ENCODE measurements at regions not wholly inside any gene's neighbourhood (a gene's known extent, or its start where the extent isn't known, plus 50 kb on each side); places are given as distances from the start of the nearest gene placed in this dataset.
"Not testable (repeated sequence)": the region's sequence is repeated elsewhere in the genome, so short reads cannot be mapped to it uniquely, and the experiment has no call there.

GRCh38 chr6:93858213-93858612, 438.9 kb upstream of the EPHA7 start:
- POLR2A ChIA-PET = no interaction called here
- no peak for DNase-seq
- no peaks in the 10 kb centered on the region for H3K27me3 Mint-ChIP-seq (ENCODE audit: low read depth)
- no peak overlapping the region for H3K4me3 Mint-ChIP-seq
- H3K9me3 Mint-ChIP-seq (ENCODE audit: insufficient read depth) = peaks cover 9% of the 10 kb centered on the region
- no peaks in the 10 kb centered on the region for H3K36me3 Mint-ChIP-seq (ENCODE audit: low read depth)
- no peak for ATAC-seq
- H3K4me1 Mint-ChIP-seq (ENCODE audit: low read depth) = no peaks in the 10 kb centered on the region
- CTCF ChIA-PET = no interaction called here
- H3K27ac Mint-ChIP-seq = no peak overlapping the region

DNA sequence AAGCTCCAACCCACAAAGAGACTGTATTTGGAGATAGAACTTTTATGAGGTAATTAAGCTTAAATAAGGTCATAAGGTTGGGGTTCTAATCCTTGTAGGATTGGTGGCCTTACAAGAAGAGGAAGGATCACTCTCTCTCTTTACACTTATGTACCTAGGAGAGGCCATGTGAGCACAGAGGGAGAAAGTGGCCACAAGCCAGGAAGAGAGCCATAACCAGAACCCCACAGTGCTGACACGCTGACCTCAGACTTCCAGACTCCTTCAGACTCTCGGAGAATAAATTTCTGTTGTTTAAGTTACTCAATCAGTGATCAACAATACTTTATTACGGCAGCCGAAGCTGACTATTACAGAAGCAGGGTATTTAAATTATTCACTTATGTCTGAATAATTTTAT, 430.5 kb upstream of the EPHA7 start:
- ATAC-seq (no peak), DNase-seq (no peak)
- ChIA-PET CTCF (no interaction called here), POLR2A (no interaction called here)
- H3K27me3 Mint-ChIP-seq (ENCODE audit: low read depth) = no peaks in the 10 kb centered on the region
- no peak overlapping the region for H3K4me3 Mint-ChIP-seq
- no peak overlapping the region for H3K27ac Mint-ChIP-seq
- H3K36me3 Mint-ChIP-seq (ENCODE audit: low read depth) = no peaks in the 10 kb centered on the region
- no peaks in the 10 kb centered on the region for H3K4me1 Mint-ChIP-seq (ENCODE audit: low read depth)
- H3K9me3 Mint-ChIP-seq (ENCODE audit: insufficient read depth) = no peaks in the 10 kb centered on the region

- H3K4me1 Mint-ChIP-seq (ENCODE audit: low read depth) = no peaks in the 10 kb centered on the region
- H3K36me3 Mint-ChIP-seq (ENCODE audit: low read depth) = no peaks in the 10 kb centered on the region
- ChIA-PET POLR2A (no interaction called here), CTCF (no interaction called here)
- ATAC-seq (no peak), DNase-seq (no peak)
- no peaks in the 10 kb centered on the region for H3K9me3 Mint-ChIP-seq (ENCODE audit: insufficient read depth)
- H3K27ac Mint-ChIP-seq = no peak overlapping the region
- no peak overlapping the region for H3K4me3 Mint-ChIP-seq
- no peaks in the 10 kb centered on the region for H3K27me3 Mint-ChIP-seq (ENCODE audit: low read depth)
Observed at GRCh38 chr6:93848031-93848742, 428.8 kb upstream of the EPHA7 start.

DNA sequence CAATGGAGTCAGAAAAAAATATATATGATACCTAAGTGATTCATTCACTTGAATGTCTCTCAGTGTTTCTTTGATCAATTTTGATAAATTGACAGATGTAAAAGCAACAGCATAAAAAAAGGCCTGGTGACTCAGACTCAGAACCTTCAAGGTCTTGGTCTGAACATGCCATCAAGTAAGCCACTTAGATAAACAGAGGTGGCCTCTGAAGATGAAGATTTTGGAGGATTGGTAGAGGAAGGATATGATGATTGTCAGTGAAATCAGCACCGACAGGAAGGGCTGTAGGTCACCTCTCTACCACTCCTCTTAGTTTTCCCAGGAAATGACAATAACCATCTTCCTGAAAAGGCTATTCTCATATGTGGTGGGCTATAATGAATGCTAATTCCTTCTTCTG, 422.8 kb upstream of the EPHA7 start:
- Mint-ChIP-seq H3K27me3 (ENCODE audit: low read depth) (no peaks in the 10 kb centered on the region), H3K4me3 (no peak overlapping the region), H3K27ac (no peak overlapping the region), H3K4me1 (ENCODE audit: low read depth) (no peaks in the 10 kb centered on the region), H3K36me3 (ENCODE audit: low read depth) (no peaks in the 10 kb centered on the region), H3K9me3 (ENCODE audit: insufficient read depth) (no peaks in the 10 kb centered on the region)
- CTCF ChIA-PET = no interaction called here
- POLR2A ChIA-PET = no interaction called here
- ATAC-seq = no peak
- DNase-seq = no peak

DNA sequence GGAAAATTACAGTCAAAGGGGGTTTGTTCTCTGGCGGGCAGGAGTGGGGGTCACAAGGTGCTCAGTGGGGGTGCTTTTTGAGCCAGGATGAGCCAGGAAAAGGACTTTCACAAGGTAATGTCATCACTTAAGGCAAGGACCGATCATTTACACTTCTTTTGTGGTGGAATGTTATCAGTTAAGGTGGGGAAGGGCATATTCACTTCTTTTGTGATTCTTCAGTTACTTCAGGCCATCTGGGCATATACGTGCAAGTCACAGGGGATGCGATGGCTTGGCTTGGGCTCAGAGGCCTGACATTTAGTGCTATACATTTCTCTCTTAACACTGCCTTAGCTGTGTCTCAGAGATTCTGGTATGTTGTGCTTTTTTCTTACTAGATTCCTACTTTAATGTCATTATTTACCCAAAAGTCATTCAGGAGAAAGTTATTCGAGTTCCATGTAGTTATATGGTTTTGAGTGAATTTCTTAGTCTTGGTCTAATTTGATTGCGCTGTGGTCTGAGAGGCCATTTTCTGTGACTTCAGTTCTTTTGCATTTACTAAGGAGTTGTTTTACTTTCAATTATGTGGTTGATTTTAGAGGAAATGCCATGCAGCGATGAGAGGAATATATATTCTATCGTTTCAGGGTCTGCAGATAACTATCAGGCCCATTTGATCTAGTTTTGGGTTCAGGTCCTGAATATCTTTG, 416.2 kb upstream of the EPHA7 start:
- not testable (repeated sequence) for H3K27ac Mint-ChIP-seq; H3K27me3 Mint-ChIP-seq (ENCODE audit: low read depth)

GRCh38 chr6:93835026-93835425, 415.7 kb upstream of the EPHA7 start:
- H3K4me1 Mint-ChIP-seq (ENCODE audit: low read depth); H3K4me3 Mint-ChIP-seq; CTCF ChIA-PET; DNase-seq; H3K27ac Mint-ChIP-seq; H3K36me3 Mint-ChIP-seq (ENCODE audit: low read depth); ATAC-seq; H3K27me3 Mint-ChIP-seq (ENCODE audit: low read depth); POLR2A ChIA-PET: not testable (repeated sequence)
- peaks cover 11% of the 10 kb centered on the region for H3K9me3 Mint-ChIP-seq (ENCODE audit: insufficient read depth)

More for the DNA sequence above, 416.2 kb upstream of the EPHA7 start:
- peaks cover 11% of the 10 kb centered on the region for H3K9me3 Mint-ChIP-seq (ENCODE audit: insufficient read depth)
- CTCF ChIA-PET; H3K36me3 Mint-ChIP-seq (ENCODE audit: low read depth); POLR2A ChIA-PET; ATAC-seq; DNase-seq; H3K4me3 Mint-ChIP-seq; H3K4me1 Mint-ChIP-seq (ENCODE audit: low read depth): not testable (repeated sequence)

GRCh38 chr6:93833326-93833725, 414.0 kb upstream of the EPHA7 start:
- H3K36me3 Mint-ChIP-seq (ENCODE audit: low read depth); H3K27me3 Mint-ChIP-seq (ENCODE audit: low read depth); POLR2A ChIA-PET; ATAC-seq; DNase-seq; H3K27ac Mint-ChIP-seq; CTCF ChIA-PET; H3K4me3 Mint-ChIP-seq; H3K4me1 Mint-ChIP-seq (ENCODE audit: low read depth): not testable (repeated sequence)
- peaks cover 11% of the 10 kb centered on the region for H3K9me3 Mint-ChIP-seq (ENCODE audit: insufficient read depth)

GRCh38 chr6:93829757-93830156, 410.4 kb upstream of the EPHA7 start:
- H3K9me3 Mint-ChIP-seq (ENCODE audit: insufficient read depth) = peaks cover 15% of the 10 kb centered on the region
- CTCF ChIA-PET; H3K36me3 Mint-ChIP-seq (ENCODE audit: low read depth); H3K4me1 Mint-ChIP-seq (ENCODE audit: low read depth); H3K27me3 Mint-ChIP-seq (ENCODE audit: low read depth); H3K4me3 Mint-ChIP-seq; H3K27ac Mint-ChIP-seq; POLR2A ChIA-PET; DNase-seq; ATAC-seq: not testable (repeated sequence)

GRCh38 chr6:93829009-93829408, 409.6 kb upstream of the EPHA7 start:
- H3K27ac Mint-ChIP-seq = no peak overlapping the region
- DNase-seq (no peak), ATAC-seq (no peak)
- H3K4me1 Mint-ChIP-seq (ENCODE audit: low read depth) = no peaks in the 10 kb centered on the region
- H3K36me3 Mint-ChIP-seq (ENCODE audit: low read depth) = no peaks in the 10 kb centered on the region
- no peak overlapping the region for H3K4me3 Mint-ChIP-seq
- CTCF ChIA-PET = no interaction called here
- no peaks in the 10 kb centered on the region for H3K27me3 Mint-ChIP-seq (ENCODE audit: low read depth)
- peaks cover 10% of the 10 kb centered on the region for H3K9me3 Mint-ChIP-seq (ENCODE audit: insufficient read depth)
- POLR2A ChIA-PET = no interaction called here

DNA sequence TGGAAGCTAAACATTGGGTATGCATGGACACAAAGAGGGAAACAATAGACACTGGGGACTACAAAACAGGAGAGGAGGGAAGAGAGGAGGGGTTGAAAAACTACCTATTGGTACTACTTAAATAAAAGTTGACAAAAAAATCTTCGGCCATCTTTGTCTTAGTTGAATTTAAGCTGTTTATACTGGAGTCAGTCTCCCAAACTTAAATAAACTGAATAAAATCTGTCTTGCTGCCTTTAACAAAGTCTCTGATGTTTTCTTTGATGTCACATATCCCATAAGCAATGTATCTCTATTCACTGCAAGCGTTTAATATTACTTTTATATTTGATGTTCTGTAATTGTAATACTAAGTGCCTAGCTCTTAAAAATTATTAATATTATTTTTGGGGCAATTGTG, 409.2 kb upstream of the EPHA7 start:
- H3K27ac Mint-ChIP-seq = no peak overlapping the region
- H3K9me3 Mint-ChIP-seq (ENCODE audit: insufficient read depth) = peaks cover 12% of the 10 kb centered on the region
- ChIA-PET CTCF (no interaction called here), POLR2A (no interaction called here)
- no peaks in the 10 kb centered on the region for H3K27me3 Mint-ChIP-seq (ENCODE audit: low read depth)
- no peaks in the 10 kb centered on the region for H3K4me1 Mint-ChIP-seq (ENCODE audit: low read depth)
- ATAC-seq (no peak), DNase-seq (no peak)
- H3K4me3 Mint-ChIP-seq = no peak overlapping the region
- H3K36me3 Mint-ChIP-seq (ENCODE audit: low read depth) = no peaks in the 10 kb centered on the region

DNA sequence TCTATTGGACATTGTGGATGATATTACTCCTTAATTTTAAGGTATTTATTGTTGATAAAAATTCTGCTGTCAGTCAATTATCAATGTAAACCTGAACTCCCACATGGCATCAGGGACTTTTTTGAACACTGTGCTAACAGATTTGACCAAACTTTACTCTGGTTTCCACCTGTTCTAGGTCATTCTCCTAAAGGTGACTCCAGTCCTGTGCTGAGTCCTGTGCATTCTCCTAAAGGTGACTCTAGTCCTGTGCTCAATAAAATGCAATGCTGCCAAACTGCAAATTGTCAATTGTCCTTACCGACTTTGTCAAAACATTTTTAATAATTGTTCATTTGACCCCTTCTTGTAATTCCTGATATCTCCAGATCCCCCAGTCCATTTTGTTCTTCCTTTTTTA, 408.4 kb upstream of the EPHA7 start:
- no peaks in the 10 kb centered on the region for H3K36me3 Mint-ChIP-seq (ENCODE audit: low read depth)
- no peaks in the 10 kb centered on the region for H3K4me1 Mint-ChIP-seq (ENCODE audit: low read depth)
- ATAC-seq = no peak
- no peak for DNase-seq
- no peak overlapping the region for H3K4me3 Mint-ChIP-seq
- no peaks in the 10 kb centered on the region for H3K27me3 Mint-ChIP-seq (ENCODE audit: low read depth)
- no peak overlapping the region for H3K27ac Mint-ChIP-seq
- POLR2A ChIA-PET = no interaction called here
- peaks cover 12% of the 10 kb centered on the region for H3K9me3 Mint-ChIP-seq (ENCODE audit: insufficient read depth)
- CTCF ChIA-PET = no interaction called here

GRCh38 chr6:93825950-93826349, 406.6 kb upstream of the EPHA7 start:
- Mint-ChIP-seq H3K27me3 (ENCODE audit: low read depth) (no peaks in the 10 kb centered on the region), H3K36me3 (ENCODE audit: low read depth) (no peaks in the 10 kb centered on the region), H3K9me3 (ENCODE audit: insufficient read depth) (peaks cover 7% of the 10 kb centered on the region), H3K27ac (no peak overlapping the region), H3K4me3 (no peak overlapping the region), H3K4me1 (ENCODE audit: low read depth) (no peaks in the 10 kb centered on the region)
- DNase-seq (no peak), ATAC-seq (no peak)
- ChIA-PET CTCF (no interaction called here), POLR2A (no interaction called here)

- no peak overlapping the region for H3K27ac Mint-ChIP-seq
- no peaks in the 10 kb centered on the region for H3K36me3 Mint-ChIP-seq (ENCODE audit: low read depth)
- ChIA-PET POLR2A (no interaction called here), CTCF (no interaction called here)
- no peak overlapping the region for H3K4me3 Mint-ChIP-seq
- H3K9me3 Mint-ChIP-seq (ENCODE audit: insufficient read depth) = peaks cover 7% of the 10 kb centered on the region
- no peaks in the 10 kb centered on the region for H3K27me3 Mint-ChIP-seq (ENCODE audit: low read depth)
- H3K4me1 Mint-ChIP-seq (ENCODE audit: low read depth) = no peaks in the 10 kb centered on the region
- DNase-seq (no peak), ATAC-seq (no peak)
Observed at GRCh38 chr6:93823489-93823888, 404.1 kb upstream of the EPHA7 start.
